HepG2 (cell line): ENCODE measurements at regions not wholly inside any gene's neighbourhood (a gene's known extent, or its start where the extent isn't known, plus 50 kb on each side); places are given as distances from the start of the nearest gene placed in this dataset.

Experiments used
- AFF4 ChIP-seq: sonication (generic); formaldehyde crosslinking; IDR thresholded peaks from 2 replicates; pipeline ENCODE4 v1.4.0; 2020; ENCODE audit warnings: missing genetic modification reagents
- DMAP1 ChIP-seq: IDR thresholded peaks from 2 replicates; pipeline ENCODE4 v1.6.1; 2016
- HNF1A ChIP-seq, 2 experiments: sonication (generic) in 1 of 2; formaldehyde crosslinking in 1 of 2; IDR thresholded peaks; 2 replicates each; pipeline versions ENCODE4 v1.4.0 to v1.6.1; 2016 to 2020; ENCODE audit warnings: borderline replicate concordance in 1 of 2, low read depth in 1 of 2, mild to moderate bottlenecking in 1 of 2, missing genetic modification reagents in 1 of 2
- MBD4 ChIP-seq: IDR thresholded peaks from 2 replicates; pipeline ENCODE4 v1.6.1; 2012; ENCODE audit warnings: low read length, inconsistent platforms, borderline replicate concordance
- MYC ChIP-seq: sonication (generic); formaldehyde crosslinking; IDR thresholded peaks from 2 replicates; pipeline ENCODE4 v1.9.0; 2021; ENCODE audit warnings: missing genetic modification reagents, borderline replicate concordance
- MYNN ChIP-seq: sonication (generic); formaldehyde crosslinking; IDR thresholded peaks from 2 replicates; pipeline ENCODE4 v1.4.0; 2020; ENCODE audit warnings: mild to moderate bottlenecking, low read depth, missing genetic modification reagents
- SOX6 ChIP-seq, 2 experiments: fragments of 450-650 bp in 1 of 2; sonication (generic) in 1 of 2; formaldehyde crosslinking in 1 of 2; IDR thresholded peaks; 2 replicates each; pipeline versions ENCODE4 v1.4.0 to v1.6.1; 2017 to 2020; ENCODE audit warnings: antibody characterized with exemption in 1 of 2, mild to moderate bottlenecking in 1 of 2, missing genetic modification reagents in 1 of 2
- TBX2 ChIP-seq: sonication (generic); formaldehyde crosslinking; IDR thresholded peaks from 2 replicates; pipeline ENCODE4 v1.5.0; 2020; ENCODE audit warnings: missing genetic modification reagents, mild to moderate bottlenecking, borderline replicate concordance
- ZNF101 ChIP-seq: sonication (generic); formaldehyde crosslinking; IDR thresholded peaks from 2 replicates; pipeline ENCODE4 v1.4.0; 2020; ENCODE audit warnings: mild to moderate bottlenecking, low read depth, missing genetic modification reagents, borderline replicate concordance
- TF ChIP-seq, protein P1 (sequence below): sonication (generic); formaldehyde crosslinking; IDR thresholded peaks from 2 replicates; pipeline ENCODE4 v1.4.0; 2020; ENCODE audit warnings: missing genetic modification reagents
- TF ChIP-seq, protein P2 (sequence below): sonication (generic); formaldehyde crosslinking; IDR thresholded peaks from 2 replicates; pipeline ENCODE4 v1.5.1; 2020; ENCODE audit warnings: missing genetic modification reagents, mild to moderate bottlenecking, borderline replicate concordance

GRCh38 chr13:40336228-40337221 is 329.9 kb downstream of the FOXO1 start (continued):
- TF ChIP-seq HNF1A (IDR thresholded peaks at IDR 0.05; ENCODE audit: low read depth) (no peak), HNF1A (CRISPR knock-in tag; IDR thresholded peaks at IDR 0.05; ENCODE audit: borderline replicate concordance) (peak; percentile 18; the same call in 1 of the 2 replicates), MYC (CRISPR knock-in tag) (no peak), MYNN (CRISPR knock-in tag) (no peak), ZNF101 (CRISPR knock-in tag) (no peak), MBD4 (no peak), TBX2 (CRISPR knock-in tag) (peak; percentile 72), DMAP1 (CRISPR knock-in tag) (no peak), AFF4 (no peak), SOX6 (IDR thresholded peaks at IDR 0.05) (no peak), SOX6 (CRISPR knock-in tag; IDR thresholded peaks at IDR 0.05) (peak; percentile 94)
- TF ChIP-seq, protein P1, sequence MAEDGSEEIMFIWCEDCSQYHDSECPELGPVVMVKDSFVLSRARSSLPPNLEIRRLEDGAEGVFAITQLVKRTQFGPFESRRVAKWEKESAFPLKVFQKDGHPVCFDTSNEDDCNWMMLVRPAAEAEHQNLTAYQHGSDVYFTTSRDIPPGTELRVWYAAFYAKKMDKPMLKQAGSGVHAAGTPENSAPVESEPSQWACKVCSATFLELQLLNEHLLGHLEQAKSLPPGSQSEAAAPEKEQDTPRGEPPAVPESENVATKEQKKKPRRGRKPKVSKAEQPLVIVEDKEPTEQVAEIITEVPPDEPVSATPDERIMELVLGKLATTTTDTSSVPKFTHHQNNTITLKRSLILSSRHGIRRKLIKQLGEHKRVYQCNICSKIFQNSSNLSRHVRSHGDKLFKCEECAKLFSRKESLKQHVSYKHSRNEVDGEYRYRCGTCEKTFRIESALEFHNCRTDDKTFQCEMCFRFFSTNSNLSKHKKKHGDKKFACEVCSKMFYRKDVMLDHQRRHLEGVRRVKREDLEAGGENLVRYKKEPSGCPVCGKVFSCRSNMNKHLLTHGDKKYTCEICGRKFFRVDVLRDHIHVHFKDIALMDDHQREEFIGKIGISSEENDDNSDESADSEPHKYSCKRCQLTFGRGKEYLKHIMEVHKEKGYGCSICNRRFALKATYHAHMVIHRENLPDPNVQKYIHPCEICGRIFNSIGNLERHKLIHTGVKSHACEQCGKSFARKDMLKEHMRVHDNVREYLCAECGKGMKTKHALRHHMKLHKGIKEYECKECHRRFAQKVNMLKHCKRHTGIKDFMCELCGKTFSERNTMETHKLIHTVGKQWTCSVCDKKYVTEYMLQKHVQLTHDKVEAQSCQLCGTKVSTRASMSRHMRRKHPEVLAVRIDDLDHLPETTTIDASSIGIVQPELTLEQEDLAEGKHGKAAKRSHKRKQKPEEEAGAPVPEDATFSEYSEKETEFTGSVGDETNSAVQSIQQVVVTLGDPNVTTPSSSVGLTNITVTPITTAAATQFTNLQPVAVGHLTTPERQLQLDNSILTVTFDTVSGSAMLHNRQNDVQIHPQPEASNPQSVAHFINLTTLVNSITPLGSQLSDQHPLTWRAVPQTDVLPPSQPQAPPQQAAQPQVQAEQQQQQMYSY (CRISPR knock-in tag) = no peak
- TF ChIP-seq, protein P2, sequence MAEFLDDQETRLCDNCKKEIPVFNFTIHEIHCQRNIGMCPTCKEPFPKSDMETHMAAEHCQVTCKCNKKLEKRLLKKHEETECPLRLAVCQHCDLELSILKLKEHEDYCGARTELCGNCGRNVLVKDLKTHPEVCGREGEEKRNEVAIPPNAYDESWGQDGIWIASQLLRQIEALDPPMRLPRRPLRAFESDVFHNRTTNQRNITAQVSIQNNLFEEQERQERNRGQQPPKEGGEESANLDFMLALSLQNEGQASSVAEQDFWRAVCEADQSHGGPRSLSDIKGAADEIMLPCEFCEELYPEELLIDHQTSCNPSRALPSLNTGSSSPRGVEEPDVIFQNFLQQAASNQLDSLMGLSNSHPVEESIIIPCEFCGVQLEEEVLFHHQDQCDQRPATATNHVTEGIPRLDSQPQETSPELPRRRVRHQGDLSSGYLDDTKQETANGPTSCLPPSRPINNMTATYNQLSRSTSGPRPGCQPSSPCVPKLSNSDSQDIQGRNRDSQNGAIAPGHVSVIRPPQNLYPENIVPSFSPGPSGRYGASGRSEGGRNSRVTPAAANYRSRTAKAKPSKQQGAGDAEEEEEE (CRISPR knock-in tag) = no peak
